ENCODE measurements at regions not wholly inside any gene's neighbourhood (a gene's known extent, or its start where the extent isn't known, plus 50 kb on each side); places are given as distances from the start of the nearest gene placed in this dataset.
"Not testable (repeated sequence)": the region's sequence is repeated elsewhere in the genome, so short reads cannot be mapped to it uniquely, and the experiment has no call there.

DNA sequence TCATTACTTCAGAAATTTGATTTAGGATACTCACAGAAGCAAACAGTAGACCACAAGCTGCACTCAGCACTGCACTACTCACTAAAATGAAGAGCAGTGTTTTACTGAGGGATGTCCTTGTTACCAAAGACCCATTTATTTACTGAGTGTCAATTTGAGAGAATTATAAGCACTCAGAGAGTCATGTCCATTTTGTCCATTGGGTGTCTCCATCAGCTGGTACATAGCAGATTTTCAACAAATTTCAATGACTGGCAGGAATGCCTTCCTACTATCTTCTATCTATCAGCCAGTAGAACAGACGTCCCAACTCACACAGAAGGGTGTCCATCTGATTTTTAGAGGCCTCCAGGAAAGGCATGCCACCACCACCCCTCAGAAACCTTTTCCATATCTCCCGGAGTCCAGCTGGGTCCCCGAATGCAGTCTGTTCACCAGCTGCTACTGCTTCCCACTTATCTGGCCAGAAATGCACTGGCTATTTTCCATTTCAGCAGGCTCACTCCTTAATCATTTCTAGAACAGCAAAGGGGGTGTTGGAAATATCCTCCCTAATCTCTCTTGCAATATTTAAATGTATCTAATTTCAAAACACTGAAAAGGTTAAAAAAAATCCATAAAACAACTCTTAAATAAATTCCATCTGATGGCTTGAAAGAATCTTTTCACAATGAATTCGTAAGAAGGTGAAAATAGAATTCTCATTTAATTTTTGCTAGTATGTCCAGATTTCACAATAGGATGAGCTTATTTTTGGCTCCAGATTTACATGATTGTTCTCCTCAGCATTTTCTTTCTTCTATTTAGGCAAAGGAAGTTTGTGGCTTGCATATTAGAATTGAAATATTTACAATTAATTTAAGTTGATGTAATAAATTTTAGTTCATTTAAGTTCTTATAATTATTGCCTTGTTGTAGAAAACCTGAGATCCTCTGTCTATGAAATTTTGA is 1164.0 kb upstream of the CELF2 start:
- CTCF ChIA-PET: no interaction called here
- Histone ChIP-seq H4K20me1 (ENCODE audit: insufficient read depth, low read length) (no peaks in the 10 kb centered on the region), H2AK5ac (ENCODE audit: low read depth, low read length) (no peak overlapping the region), H3K9ac (ENCODE audit: low read depth, low read length) (no peak overlapping the region), H2AK9ac (replicated peaks; ENCODE audit: low read depth, low read length, poor library complexity) (no peak overlapping the region), H3K4me2 (ENCODE audit: low read depth, low read length) (no peak overlapping the region), H3K4me3 (ENCODE audit: insufficient read depth, low read depth, low read length) (no peak overlapping the region), H3K36me3 (ENCODE audit: control insufficient read depth, insufficient read depth, low read length) (no peaks in the 10 kb centered on the region), H4K5ac (ENCODE audit: low read depth, low read length) (no peak overlapping the region), H3K4me1 (ENCODE audit: control insufficient read depth, insufficient read depth, low read length) (no peaks in the 10 kb centered on the region), H2AFZ (replicated peaks; ENCODE audit: low read length, poor library complexity) (no peak overlapping the region), H2BK120ac (ENCODE audit: low read depth, low read length) (no peak overlapping the region), H2BK20ac (ENCODE audit: low read depth, low read length) (no peak overlapping the region), H4K8ac (ENCODE audit: low read depth in 2 of 2, low read length in 2 of 2) (no peak overlapping the region), H2BK15ac (ENCODE audit: low read depth, low read length) (no peak overlapping the region), H3K23ac (ENCODE audit: low read depth, low read length) (no peak overlapping the region), H2BK5ac (ENCODE audit: low read depth, low read length, poor library complexity, severe bottlenecking) (no peak overlapping the region), H3K9me3 (ENCODE audit: control insufficient read depth, insufficient read depth, low read length) (0 out of 2 replicates have a peak, but pooled peaks cover 2% of the 10 kb centered on the region), H3K4ac (ENCODE audit: low read depth, low read length) (no peak overlapping the region), H3K18ac (ENCODE audit: low read depth, low read length) (no peak overlapping the region), H3K27ac (ENCODE audit: insufficient read depth, low read length) (no peak overlapping the region), H3K56ac (ENCODE audit: extremely low read depth, insufficient read depth, low read length) (no peak overlapping the region), H4K91ac (ENCODE audit: insufficient read depth, low read depth, low read length) (no peak overlapping the region), H3K27me3 (ENCODE audit: control insufficient read depth, insufficient read depth, low read length) (no peaks in the 10 kb centered on the region), H3K14ac (replicated peaks; ENCODE audit: low read depth, low read length) (no peak overlapping the region), H3K79me1 (ENCODE audit: low read depth in 1 of 2, low read length in 2 of 2) (no peaks in the 10 kb centered on the region), H3K9me1 (ENCODE audit: insufficient read depth, low read length) (no peaks in the 10 kb centered on the region)
- no peak for DNase-seq
- POLR2A ChIA-PET (ENCODE audit: unreplicated experiment): interaction anchor here (0.6 kb wide), 1 partner anchor 484 kb away, joined by 3 read pairs; no protein-coding TSS in a partner anchor
- no peak; the same call in 1 of the 2 replicates for ATAC-seq (ENCODE audit: low read depth)
- BruUV-seq (replicated peaks): no TSS peak
- intact Hi-C loops (cut with micrococcal nuclease): loop anchor here (10.0 kb wide), 1 partner anchor 821 kb away; no protein-coding TSS in a partner anchor
- dilution Hi-C loops (cut with HindIII; ENCODE audit: low sequenced_read_pairs, unreplicated experiment): no loop called here
- WGBS, 2 experiments (ENCODE audit: extremely low coverage in 2 of 2, insufficient read length in 1 of 2): 0% methylated on average over 1 of the region's 4 CpGs; no CpG with 5 or more reads in 1 of the 2 experiments
- in situ Hi-C loops (cut with MboI; ENCODE audit: low sequenced_read_pairs): no loop called here
- TF ChIP-seq POLR2A (IDR thresholded peaks at IDR 0.05; ENCODE audit: low read depth, low read length): no peak

DNA sequence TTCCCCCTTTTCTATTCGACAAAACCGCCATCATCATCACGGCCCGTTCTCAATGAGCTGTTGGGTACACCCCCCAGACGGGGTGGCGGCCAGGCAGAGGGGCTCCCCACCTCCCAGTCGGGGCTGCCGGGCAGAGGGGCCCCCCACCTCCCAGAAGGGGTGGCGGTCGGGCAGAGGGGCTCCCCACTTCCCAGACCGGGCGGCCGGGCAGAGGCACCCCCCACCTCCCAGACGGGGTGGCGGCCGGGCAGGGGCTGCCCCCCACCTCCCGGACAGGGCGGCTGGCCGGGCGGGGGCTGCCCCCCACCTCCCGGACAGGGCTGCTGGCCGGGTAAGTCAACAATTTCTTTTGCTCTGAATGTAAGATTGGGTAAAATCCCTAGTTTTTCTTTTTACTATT is 1162.2 kb upstream of the CELF2 start:
- CTCF ChIA-PET; H3K4me3 ChIP-seq (ENCODE audit: insufficient read depth, low read depth, low read length); H2AK5ac ChIP-seq (ENCODE audit: low read depth, low read length); H4K8ac ChIP-seq (ENCODE audit: low read depth in 2 of 2, low read length in 2 of 2); H4K91ac ChIP-seq (ENCODE audit: insufficient read depth, low read depth, low read length); H3K23ac ChIP-seq (ENCODE audit: low read depth, low read length); H2AFZ ChIP-seq (replicated peaks; ENCODE audit: low read length, poor library complexity); H3K18ac ChIP-seq (ENCODE audit: low read depth, low read length); H4K20me1 ChIP-seq (ENCODE audit: insufficient read depth, low read length); H3K27me3 ChIP-seq (ENCODE audit: control insufficient read depth, insufficient read depth, low read length); H3K4ac ChIP-seq (ENCODE audit: low read depth, low read length); dilution Hi-C loops (cut with HindIII; ENCODE audit: low sequenced_read_pairs, unreplicated experiment); H4K5ac ChIP-seq (ENCODE audit: low read depth, low read length); H3K9me3 ChIP-seq (ENCODE audit: control insufficient read depth, insufficient read depth, low read length); BruUV-seq (replicated peaks); H2BK15ac ChIP-seq (ENCODE audit: low read depth, low read length); in situ Hi-C loops (cut with MboI; ENCODE audit: low sequenced_read_pairs); H3K36me3 ChIP-seq (ENCODE audit: control insufficient read depth, insufficient read depth, low read length); DNase-seq; POLR2A ChIA-PET (ENCODE audit: unreplicated experiment); H3K27ac ChIP-seq (ENCODE audit: insufficient read depth, low read length); H2BK120ac ChIP-seq (ENCODE audit: low read depth, low read length); H2BK20ac ChIP-seq (ENCODE audit: low read depth, low read length); H3K9me1 ChIP-seq (ENCODE audit: insufficient read depth, low read length); H3K4me2 ChIP-seq (ENCODE audit: low read depth, low read length); H3K14ac ChIP-seq (replicated peaks; ENCODE audit: low read depth, low read length); H2BK5ac ChIP-seq (ENCODE audit: low read depth, low read length, poor library complexity, severe bottlenecking); H3K56ac ChIP-seq (ENCODE audit: extremely low read depth, insufficient read depth, low read length); H3K9ac ChIP-seq (ENCODE audit: low read depth, low read length); ATAC-seq (ENCODE audit: low read depth); H3K79me1 ChIP-seq (ENCODE audit: low read depth in 1 of 2, low read length in 2 of 2); H2AK9ac ChIP-seq (replicated peaks; ENCODE audit: low read depth, low read length, poor library complexity); H3K4me1 ChIP-seq (ENCODE audit: control insufficient read depth, insufficient read depth, low read length): not testable (repeated sequence)
- no CpG with 5 or more reads among the region's 22 CpGs for WGBS, 2 experiments (ENCODE audit: extremely low coverage in 2 of 2, insufficient read length in 1 of 2)
- intact Hi-C loops (cut with micrococcal nuclease): loop anchor here (10.0 kb wide), 1 partner anchor 819 kb away; no protein-coding TSS in a partner anchor

Measured in IMR-90 (cell line).